Suprapubic skin (tissue), 4 donors: ENCODE measurements at regions not wholly inside any gene's neighbourhood (a gene's known extent, or its start where the extent isn't known, plus 50 kb on each side); places are given as distances from the start of the nearest gene placed in this dataset.
A peak's percentile ranks its signal among the peaks of the same experiment; 100 is the strongest.

Experiments
- DNase-seq, 2 donors: peaks; one replicate each; pipeline ENCODE4 v3.0.0-alpha.2; 2019; ENCODE audit warnings: low spot score in 2 of 2
- H3K27ac ChIP-seq: fragments of 200-600 bp; sonication (generic); one replicate; pipeline ENCODE4 v1.5.1; 2019
- H3K27me3 ChIP-seq: fragments of 200-600 bp; sonication (generic); one replicate; pipeline ENCODE4 v1.5.1; 2019
- H3K36me3 ChIP-seq: fragments of 200-600 bp; sonication (generic); one replicate; pipeline ENCODE4 v1.5.1; 2019
- H3K4me1 ChIP-seq: fragments of 200-600 bp; sonication (generic); one replicate; pipeline ENCODE4 v1.5.1; 2019
- H3K4me3 ChIP-seq: fragments of 200-600 bp; sonication (generic); one replicate; pipeline ENCODE4 v1.5.1; 2019; ENCODE audit warnings: mild to moderate bottlenecking
- H3K9me3 ChIP-seq: fragments of 200-600 bp; sonication (generic); one replicate; pipeline ENCODE4 v1.5.1; 2019
- CTCF ChIP-seq, 2 donors: fragments of 200-600 bp in 1 of 2; fragments of 450-650 bp in 1 of 2; sonication (generic) in 1 of 2; IDR thresholded peaks; one replicate each; pipeline ENCODE4 v1.5.1; 2016 to 2019; ENCODE audit warnings: antibody characterized with exemption in 2 of 2, mild to moderate bottlenecking in 1 of 2, moderate library complexity in 1 of 2
- EP300 ChIP-seq: sonication (generic); formaldehyde crosslinking; IDR thresholded peaks from one replicate; pipeline ENCODE4 v1.6.1; 2017; ENCODE audit warnings: antibody characterized with exemption
- POLR2A ChIP-seq, 2 donors: fragments of 450-650 bp; IDR thresholded peaks; one replicate each; pipeline ENCODE4 v1.6.1; 2017; ENCODE audit warnings: antibody characterized with exemption in 2 of 2, mild to moderate bottlenecking in 2 of 2, moderate library complexity in 2 of 2
- POLR2AphosphoS5 ChIP-seq, 3 donors: sonication (generic); formaldehyde crosslinking; IDR thresholded peaks; one replicate each; pipeline ENCODE4 v1.6.1; 2017; ENCODE audit warnings: antibody characterized with exemption in 3 of 3
- WGBS: methylation state at CpG from one replicate; pipeline ENCODE4 v1.1.5; 2018; 5-methylcytosine and 5-hydroxymethylcytosine counted together

GRCh38 chr2:15747603-15748471 lies 156.2 kb downstream of the DDX1 start:
- Histone ChIP-seq H3K27me3 (peaks cover 4% of the 10 kb centered on the region), H3K36me3 (no peaks in the 10 kb centered on the region), H3K4me1 (peaks cover 9% of the 10 kb centered on the region), H3K4me3 (no peak overlapping the region), H3K27ac (no peak overlapping the region), H3K9me3 (no peaks in the 10 kb centered on the region)
- 70% methylated on average over 9 of the region's 16 CpGs for WGBS
- TF ChIP-seq POLR2AphosphoS5 (IDR thresholded peaks at IDR 0.05) (no peak), EP300 (no peak), POLR2A (IDR thresholded peaks at IDR 0.05) (no peak), CTCF (IDR thresholded peaks at IDR 0.05) (no peak)
- peak in 1 of 2 donors; percentile 16 for DNase-seq

- no peak for TF ChIP-seq POLR2AphosphoS5 (IDR thresholded peaks at IDR 0.05)
- no peak for TF ChIP-seq POLR2A (IDR thresholded peaks at IDR 0.05)
- no peak for TF ChIP-seq CTCF (IDR thresholded peaks at IDR 0.05)
- no peak for TF ChIP-seq EP300
- Histone ChIP-seq H3K36me3 (no peaks in the 10 kb centered on the region), H3K27me3 (peaks cover 4% of the 10 kb centered on the region), H3K4me3 (no peak overlapping the region), H3K4me1 (peaks cover 9% of the 10 kb centered on the region), H3K27ac (no peak overlapping the region), H3K9me3 (no peaks in the 10 kb centered on the region)
- no peak for DNase-seq
- WGBS: 88% methylated on average over 12 of the region's 12 CpGs
Observed at GRCh38 chr2:15748736-15749323, 157.2 kb downstream of the DDX1 start.

GRCh38 chr2:15749460-15750432 lies 158.1 kb downstream of the DDX1 start:
- DNase-seq: no peak
- WGBS: 65% methylated on average over 11 of the region's 11 CpGs
- Histone ChIP-seq H3K4me3 (no peak overlapping the region), H3K27ac (no peak overlapping the region), H3K36me3 (no peaks in the 10 kb centered on the region), H3K27me3 (peaks cover 4% of the 10 kb centered on the region), H3K4me1 (peaks cover 9% of the 10 kb centered on the region), H3K9me3 (no peaks in the 10 kb centered on the region)
- TF ChIP-seq POLR2A (IDR thresholded peaks at IDR 0.05) (no peak), EP300 (no peak), POLR2AphosphoS5 (IDR thresholded peaks at IDR 0.05) (no peak), CTCF (IDR thresholded peaks at IDR 0.05) (no peak)

GRCh38 chr2:15750433-15750814 lies 158.8 kb downstream of the DDX1 start:
- peaks cover 9% of the 10 kb centered on the region for H3K4me1 ChIP-seq
- peaks cover 4% of the 10 kb centered on the region for H3K27me3 ChIP-seq
- no peak for DNase-seq
- WGBS: 92% methylated on average over 3 of the region's 3 CpGs
- TF ChIP-seq EP300: no peak
- no peak for TF ChIP-seq CTCF (IDR thresholded peaks at IDR 0.05)
- TF ChIP-seq POLR2AphosphoS5 (IDR thresholded peaks at IDR 0.05): no peak
- no peak for TF ChIP-seq POLR2A (IDR thresholded peaks at IDR 0.05)
- H3K4me3 ChIP-seq: no peak overlapping the region
- H3K9me3 ChIP-seq: no peaks in the 10 kb centered on the region
- H3K27ac ChIP-seq: no peak overlapping the region
- no peaks in the 10 kb centered on the region for H3K36me3 ChIP-seq
